HG03457 (cell line): ENCODE measurements at regions not wholly inside any gene's neighbourhood (a gene's known extent, or its start where the extent isn't known, plus 50 kb on each side); places are given as distances from the start of the nearest gene placed in this dataset.

Experiments used
- ATAC-seq: cut with Tn5 transposase; IDR thresholded peaks from one replicate; pipeline ENCODE4 v1.9.1; 2021; ENCODE audit warnings: moderate number of reproducible peaks; ENCODE audit not compliant: unreplicated experiment

GRCh38 chr15:69990566-69991421 is 106.9 kb downstream of the TLE3 start:
- no peak for ATAC-seq

GRCh38 chr15:69991551-69991980 is 106.2 kb downstream of the TLE3 start:
- ATAC-seq = no peak

- no peak for ATAC-seq
Measured at GRCh38 chr15:69992348-69992747, 105.4 kb downstream of the TLE3 start.

GRCh38 chr15:69994429-69995205 is 103.1 kb downstream of the TLE3 start:
- no peak for ATAC-seq

- ATAC-seq = no peak
Measured at GRCh38 chr15:69996321-69997160, 101.2 kb downstream of the TLE3 start.

- ATAC-seq = no peak
Measured at GRCh38 chr15:69997161-69997485, 100.6 kb downstream of the TLE3 start.
